Endothelial cell of umbilical vein (primary cell): ENCODE measurements at regions not wholly inside any gene's neighbourhood (a gene's known extent, or its start where the extent isn't known, plus 50 kb on each side); places are given as distances from the start of the nearest gene placed in this dataset.

ENCODE experiments used
- CTCF ChIP-seq, 2 donors: IDR thresholded peaks; 1 replicate in 1 of 2; 2 replicates in 1 of 2; pipeline ENCODE4 v1.5.1; 2011; ENCODE audit warnings: low read length in 2 of 2, mild to moderate bottlenecking in 2 of 2, moderate library complexity in 2 of 2, control low read depth in 1 of 2, inconsistent platforms in 1 of 2, low read depth in 1 of 2; ENCODE audit not compliant: insufficient read depth in 1 of 2; ENCODE audit errors: extremely low read depth in 1 of 2
- EZH2 ChIP-seq: IDR thresholded peaks from 2 replicates; pipeline ENCODE4 v1.6.1; 2012; ENCODE audit warnings: borderline replicate concordance, low read depth, mild to moderate bottlenecking, moderate library complexity, low read length, inconsistent platforms; ENCODE audit not compliant: severe bottlenecking
- FOS ChIP-seq: IDR thresholded peaks from 2 replicates; pipeline ENCODE4 v1.6.1; 2011; ENCODE audit warnings: mild to moderate bottlenecking, low read length, moderate library complexity, borderline replicate concordance; ENCODE audit not compliant: insufficient read depth
- GATA2 ChIP-seq: IDR thresholded peaks from 2 replicates; pipeline ENCODE4 v1.7.0; 2011; ENCODE audit warnings: low read depth, mild to moderate bottlenecking, moderate library complexity, mixed read lengths, low read length; ENCODE audit not compliant: insufficient read length, insufficient read depth
- JUN ChIP-seq: IDR thresholded peaks from 2 replicates; pipeline ENCODE4 v1.6.1; 2011; ENCODE audit warnings: borderline replicate concordance, low read depth; ENCODE audit not compliant: insufficient read length, insufficient read depth
- MAX ChIP-seq: IDR thresholded peaks from 2 replicates; pipeline ENCODE4 v1.6.1; 2011; ENCODE audit not compliant: insufficient read depth, insufficient read length
- POLR2A ChIP-seq: IDR thresholded peaks from 2 replicates; pipeline ENCODE4 v1.6.1; 2012; ENCODE audit warnings: low read depth, mild to moderate bottlenecking, control low read depth, low read length
- POLR2AphosphoS5 ChIP-seq: IDR thresholded peaks from 2 replicates; pipeline ENCODE4 v1.6.1; 2012; ENCODE audit warnings: low read depth, mild to moderate bottlenecking, control low read depth, low read length, moderate library complexity; ENCODE audit not compliant: insufficient read depth

GRCh38 chr2:53397085-53397484, 370.5 kb upstream of the CHAC2 start:
- TF ChIP-seq CTCF (IDR thresholded peaks at IDR 0.05; ENCODE audit: extremely low read depth in 1 of 2, insufficient read depth in 1 of 2, low read depth in 1 of 2, low read length in 2 of 2): no peak
- no peak for TF ChIP-seq JUN
- no peak for TF ChIP-seq POLR2A
- TF ChIP-seq MAX: no peak
- TF ChIP-seq POLR2AphosphoS5: no peak
- no peak for TF ChIP-seq EZH2
- no peak for TF ChIP-seq FOS
- no peak for TF ChIP-seq GATA2
